Natural killer cell (primary cell): ENCODE measurements at regions not wholly inside any gene's neighbourhood (a gene's known extent, or its start where the extent isn't known, plus 50 kb on each side); places are given as distances from the start of the nearest gene placed in this dataset.

Source experiments
- ATAC-seq, 3 donors: fragments of 150-1000 bp in 2 of 3; fragments of 200-7000 bp in 1 of 3; cut with Tn5 transposase; 1 replicate in 1 of 3; 2 replicates in 2 of 3; pipeline ENCODE4 v1.10.0; 2021; ENCODE audit warnings: mild to moderate bottlenecking in 2 of 3, moderate library complexity in 2 of 3
- DNase-seq, 2 donors: peaks; one replicate each; pipeline versions ENCODE4 v3.0.0 to v3.0.0-alpha.2; 2013 to 2021; ENCODE audit warnings: mixed read lengths in 1 of 2
- H3K27ac ChIP-seq: one replicate; pipeline ENCODE4 v1.5.1; 2013; ENCODE audit warnings: mild to moderate bottlenecking, low read length
- H3K27me3 ChIP-seq: one replicate; pipeline ENCODE4 v1.6.1; 2013; ENCODE audit warnings: low read length; ENCODE audit not compliant: control insufficient read depth, insufficient read depth
- H3K36me3 ChIP-seq: one replicate; pipeline ENCODE4 v1.6.1; 2013; ENCODE audit warnings: low read length; ENCODE audit not compliant: control insufficient read depth, insufficient read depth
- H3K4me1 ChIP-seq: one replicate; pipeline ENCODE4 v1.6.1; 2013; ENCODE audit warnings: low read length; ENCODE audit not compliant: control insufficient read depth, insufficient read depth
- H3K4me3 ChIP-seq: one replicate; pipeline ENCODE4 v1.5.1; 2013; ENCODE audit warnings: low read length
- H3K9me3 ChIP-seq: one replicate; pipeline ENCODE4 v1.6.1; 2013; ENCODE audit warnings: low read length; ENCODE audit not compliant: control insufficient read depth, insufficient read depth
- H3K27ac Mint-ChIP-seq, 2 donors: one replicate each; pipeline ENCODE4 v1.8.0; 2022; ENCODE audit warnings: mild to moderate bottlenecking in 2 of 2, mixed read lengths in 2 of 2, moderate library complexity in 1 of 2
- H3K27me3 Mint-ChIP-seq, 2 donors: one replicate each; pipeline ENCODE4 v1.8.0; 2022; ENCODE audit warnings: low read depth in 2 of 2, mixed read lengths in 2 of 2
- H3K36me3 Mint-ChIP-seq: one replicate; pipeline ENCODE4 v1.8.0; 2022; ENCODE audit warnings: mixed read lengths
- H3K4me1 Mint-ChIP-seq, 2 donors: one replicate each; pipeline ENCODE4 v1.8.0; 2022; ENCODE audit warnings: mixed read lengths in 2 of 2
- H3K4me3 Mint-ChIP-seq: one replicate; pipeline ENCODE4 v1.8.0; 2022; ENCODE audit warnings: mild to moderate bottlenecking, moderate library complexity, mixed read lengths
- H3K9me3 Mint-ChIP-seq, 2 donors: one replicate each; pipeline ENCODE4 v1.8.0; 2022; ENCODE audit warnings: mixed read lengths in 2 of 2
- WGBS: methylation state at CpG from one replicate; pipeline ENCODE4 v1.1.7; 2013; ENCODE audit warnings: missing lambda C conversion rate; ENCODE audit not compliant: insufficient coverage; 5-methylcytosine and 5-hydroxymethylcytosine counted together
- intact Hi-C: fragments of 100-400 bp; cut with micrococcal nuclease; formaldehyde crosslinking; loops from one replicate; pipeline ENCODE4 v1.14.2; 2022
- TF ChIP-seq, protein P1 (sequence below): fragments of 200-600 bp; IDR thresholded peaks from one replicate; pipeline ENCODE4 v1.8.0; 2022; ENCODE audit warnings: antibody characterized with exemption

DNA sequence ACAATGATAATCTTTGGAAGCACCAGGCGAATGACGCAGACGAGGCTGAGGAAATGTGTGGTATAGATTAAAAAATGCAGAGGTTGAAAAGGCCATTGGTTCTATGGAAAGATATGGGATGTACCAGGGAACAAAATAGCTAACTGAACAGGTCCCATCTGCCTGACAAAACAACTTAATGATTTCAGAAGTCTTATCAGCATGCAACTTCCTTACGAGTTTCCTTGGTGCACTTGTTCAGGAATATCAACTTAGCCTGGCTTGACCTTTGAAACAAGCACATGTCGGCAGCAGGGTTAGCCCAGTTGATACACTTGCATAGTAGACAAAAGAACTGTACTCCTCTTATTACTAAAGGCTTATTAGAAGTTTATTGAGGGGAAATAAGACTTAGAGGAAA, 90.9 kb upstream of the CDH11 start:
- no peaks in the 10 kb centered on the region for H3K36me3 ChIP-seq
- Mint-ChIP-seq H3K27me3 (no peaks in the 10 kb centered on the region), H3K4me3 (no peak overlapping the region), H3K36me3 (no peaks in the 10 kb centered on the region), H3K27ac (no peak overlapping the region), H3K4me1 (no peaks in the 10 kb centered on the region), H3K9me3 (peaks cover 2 to 9% of the 10 kb centered on the region in 2 donors)
- H3K27ac ChIP-seq, result no peak overlapping the region
- H3K4me1 ChIP-seq, result no peaks in the 10 kb centered on the region
- intact Hi-C loops, result no loop called here
- ATAC-seq (no peak), DNase-seq (no peak)
- H3K9me3 ChIP-seq, result no peaks in the 10 kb centered on the region
- TF ChIP-seq, protein P1, sequence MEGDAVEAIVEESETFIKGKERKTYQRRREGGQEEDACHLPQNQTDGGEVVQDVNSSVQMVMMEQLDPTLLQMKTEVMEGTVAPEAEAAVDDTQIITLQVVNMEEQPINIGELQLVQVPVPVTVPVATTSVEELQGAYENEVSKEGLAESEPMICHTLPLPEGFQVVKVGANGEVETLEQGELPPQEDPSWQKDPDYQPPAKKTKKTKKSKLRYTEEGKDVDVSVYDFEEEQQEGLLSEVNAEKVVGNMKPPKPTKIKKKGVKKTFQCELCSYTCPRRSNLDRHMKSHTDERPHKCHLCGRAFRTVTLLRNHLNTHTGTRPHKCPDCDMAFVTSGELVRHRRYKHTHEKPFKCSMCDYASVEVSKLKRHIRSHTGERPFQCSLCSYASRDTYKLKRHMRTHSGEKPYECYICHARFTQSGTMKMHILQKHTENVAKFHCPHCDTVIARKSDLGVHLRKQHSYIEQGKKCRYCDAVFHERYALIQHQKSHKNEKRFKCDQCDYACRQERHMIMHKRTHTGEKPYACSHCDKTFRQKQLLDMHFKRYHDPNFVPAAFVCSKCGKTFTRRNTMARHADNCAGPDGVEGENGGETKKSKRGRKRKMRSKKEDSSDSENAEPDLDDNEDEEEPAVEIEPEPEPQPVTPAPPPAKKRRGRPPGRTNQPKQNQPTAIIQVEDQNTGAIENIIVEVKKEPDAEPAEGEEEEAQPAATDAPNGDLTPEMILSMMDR, result no peak
- H3K27me3 ChIP-seq, result no peaks in the 10 kb centered on the region
- H3K4me3 ChIP-seq, result no peak overlapping the region
- WGBS, result 80% methylated on average over 5 of the region's 5 CpGs

DNA sequence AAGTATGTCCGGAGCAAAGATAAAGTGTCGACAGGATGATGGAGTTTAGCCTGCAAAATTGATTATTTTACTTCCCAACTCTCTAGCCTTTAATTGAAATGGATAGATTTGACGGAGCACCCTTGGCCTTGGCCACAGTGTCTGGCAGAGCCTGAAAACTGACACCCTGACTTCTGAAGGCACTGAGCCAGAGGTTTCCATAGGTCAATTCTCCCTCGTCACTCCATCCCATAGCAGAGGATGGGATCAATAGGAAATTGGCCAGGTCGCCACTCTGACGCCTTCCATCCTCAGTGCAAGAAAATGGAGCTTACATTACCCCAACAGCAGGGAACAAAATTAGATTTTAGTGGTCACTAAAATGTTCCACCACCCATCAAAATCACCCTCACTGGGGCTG, 90.4 kb upstream of the CDH11 start:
- Mint-ChIP-seq H3K27ac (no peak overlapping the region), H3K4me1 (no peaks in the 10 kb centered on the region), H3K36me3 (no peaks in the 10 kb centered on the region), H3K27me3 (no peaks in the 10 kb centered on the region), H3K9me3 (peaks cover 4 to 11% of the 10 kb centered on the region in 2 donors), H3K4me3 (no peak overlapping the region)
- no peak for ATAC-seq
- intact Hi-C loops, result no loop called here
- TF ChIP-seq, protein P1, result no peak
- H3K27me3 ChIP-seq, result no peaks in the 10 kb centered on the region
- H3K4me3 ChIP-seq, result no peak overlapping the region
- 90% methylated on average over 6 of the region's 6 CpGs for WGBS
- no peaks in the 10 kb centered on the region for H3K9me3 ChIP-seq
- DNase-seq, result no peak
- H3K4me1 ChIP-seq, result no peaks in the 10 kb centered on the region
- no peaks in the 10 kb centered on the region for H3K36me3 ChIP-seq
- H3K27ac ChIP-seq, result no peak overlapping the region

DNA sequence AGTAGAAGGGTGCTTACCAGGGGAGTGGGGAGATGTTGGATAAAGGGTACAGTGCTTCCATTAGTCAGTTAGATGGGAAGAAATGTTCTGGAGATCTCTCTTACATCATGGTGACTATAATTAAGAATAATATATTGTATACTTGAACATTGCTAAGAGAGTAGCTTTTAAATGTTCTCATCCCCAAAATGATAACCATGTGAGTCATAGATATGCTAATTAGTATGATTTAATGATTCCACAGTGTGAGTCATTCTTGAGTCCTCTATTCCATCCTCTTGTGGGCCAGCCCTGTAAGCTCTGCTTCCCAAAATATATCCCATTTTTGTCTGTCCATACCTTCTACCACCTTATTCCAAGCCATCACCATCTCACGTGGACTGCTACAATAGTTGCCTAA, 80.6 kb upstream of the CDH11 start:
- H3K27me3 ChIP-seq, result no peaks in the 10 kb centered on the region
- H3K9me3 ChIP-seq, result no peaks in the 10 kb centered on the region
- H3K9me3 Mint-ChIP-seq, result peaks cover 7 to 10% of the 10 kb centered on the region in 2 donors
- H3K4me3 ChIP-seq, result no peak overlapping the region
- H3K36me3 Mint-ChIP-seq, result no peaks in the 10 kb centered on the region
- H3K4me1 Mint-ChIP-seq, result no peaks in the 10 kb centered on the region
- no peaks in the 10 kb centered on the region for H3K36me3 ChIP-seq
- no peaks in the 10 kb centered on the region for H3K4me1 ChIP-seq
- 96% methylated on average over 1 of the region's 1 CpG for WGBS
- no peak overlapping the region for H3K4me3 Mint-ChIP-seq
- H3K27ac Mint-ChIP-seq, result no peak overlapping the region
- H3K27ac ChIP-seq, result no peak overlapping the region
- TF ChIP-seq, protein P1, result no peak
- ATAC-seq (no peak), DNase-seq (no peak)
- H3K27me3 Mint-ChIP-seq, result no peaks in the 10 kb centered on the region
- intact Hi-C loops, result no loop called here

DNA sequence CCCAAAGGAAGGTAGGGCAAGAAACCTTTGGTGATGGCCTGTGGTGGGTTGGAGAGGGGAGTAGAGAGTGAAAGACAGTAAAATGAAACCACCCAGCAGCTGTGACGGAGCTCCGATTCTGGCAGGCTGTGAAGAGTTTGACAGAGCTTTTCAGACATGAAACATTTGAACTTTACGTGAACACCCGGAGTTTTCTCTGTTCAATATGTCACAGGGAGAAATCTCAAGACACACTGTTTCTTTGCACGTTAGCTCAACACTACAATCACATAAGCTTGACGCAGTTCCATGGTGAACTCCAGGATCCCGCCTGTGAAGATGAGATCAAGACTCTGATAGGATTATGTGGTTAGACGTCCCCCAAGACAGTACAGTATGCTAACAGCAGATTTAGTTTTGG, 79.6 kb upstream of the CDH11 start:
- no peaks in the 10 kb centered on the region for H3K27me3 ChIP-seq
- H3K4me1 ChIP-seq, result no peaks in the 10 kb centered on the region
- TF ChIP-seq, protein P1, result no peak
- H3K4me3 Mint-ChIP-seq, result no peak overlapping the region
- H3K36me3 Mint-ChIP-seq, result no peaks in the 10 kb centered on the region
- H3K9me3 ChIP-seq, result no peaks in the 10 kb centered on the region
- DNase-seq (no peak), ATAC-seq (no peak)
- no peak overlapping the region for H3K27ac ChIP-seq
- WGBS, result 81% methylated on average over 6 of the region's 8 CpGs
- H3K4me3 ChIP-seq, result no peak overlapping the region
- H3K27ac Mint-ChIP-seq, result no peak overlapping the region
- peaks cover 5 to 10% of the 10 kb centered on the region in 2 donors for H3K9me3 Mint-ChIP-seq
- no peaks in the 10 kb centered on the region for H3K36me3 ChIP-seq
- no peaks in the 10 kb centered on the region for H3K4me1 Mint-ChIP-seq
- no peaks in the 10 kb centered on the region for H3K27me3 Mint-ChIP-seq
- intact Hi-C loops, result no loop called here
